HEK293 (cell line): ENCODE measurements at regions not wholly inside any gene's neighbourhood (a gene's known extent, or its start where the extent isn't known, plus 50 kb on each side); places are given as distances from the start of the nearest gene placed in this dataset.

Experiments
- TRIM28 ChIP-seq: IDR thresholded peaks from 2 replicates; pipeline ENCODE4 v1.6.1; 2011; ENCODE audit warnings: low read length, control low read depth, borderline replicate concordance
- ZBTB20 ChIP-seq: fragments of 450-650 bp; formaldehyde crosslinking; IDR thresholded peaks from 2 replicates; pipeline ENCODE4 v1.5.1; 2016; ENCODE audit warnings: missing biosample characterization, missing genetic modification characterization
- ZBTB8A ChIP-seq: fragments of 450-650 bp; formaldehyde crosslinking; IDR thresholded peaks from 2 replicates; pipeline ENCODE4 v1.5.1; 2016; ENCODE audit warnings: missing biosample characterization, missing genetic modification characterization
- ZEB2 ChIP-seq: fragments of 450-650 bp; formaldehyde crosslinking; IDR thresholded peaks from 2 replicates; pipeline ENCODE4 v1.5.1; 2016; ENCODE audit warnings: missing biosample characterization, missing genetic modification characterization
- ZIC2 ChIP-seq: fragments of 450-650 bp; formaldehyde crosslinking; IDR thresholded peaks from 2 replicates; pipeline ENCODE4 v1.5.1; 2016; ENCODE audit warnings: missing biosample characterization, missing genetic modification characterization
- ZNF555 ChIP-seq: fragments of 450-650 bp; formaldehyde crosslinking; conservative IDR thresholded peaks from 2 replicates; pipeline ENCODE4 v1.5.1; 2017; ENCODE audit warnings: missing biosample characterization, mild to moderate bottlenecking, missing genetic modification characterization, inconsistent platforms
- ZNF792 ChIP-seq: fragments of 450-650 bp; formaldehyde crosslinking; IDR thresholded peaks from 2 replicates; pipeline ENCODE4 v1.5.1; 2016; ENCODE audit warnings: missing biosample characterization, missing genetic modification characterization
- TF ChIP-seq, protein P1 (sequence below): fragments of 450-650 bp; formaldehyde crosslinking; IDR thresholded peaks from 2 replicates; pipeline ENCODE4 v1.5.1; 2016; ENCODE audit warnings: missing biosample characterization, missing genetic modification characterization
- TF ChIP-seq, protein P2 (sequence below): fragments of 450-650 bp; formaldehyde crosslinking; IDR thresholded peaks from 2 replicates; pipeline ENCODE4; 2016; ENCODE audit warnings: missing biosample characterization, missing genetic modification characterization

- TF ChIP-seq, protein P1, sequence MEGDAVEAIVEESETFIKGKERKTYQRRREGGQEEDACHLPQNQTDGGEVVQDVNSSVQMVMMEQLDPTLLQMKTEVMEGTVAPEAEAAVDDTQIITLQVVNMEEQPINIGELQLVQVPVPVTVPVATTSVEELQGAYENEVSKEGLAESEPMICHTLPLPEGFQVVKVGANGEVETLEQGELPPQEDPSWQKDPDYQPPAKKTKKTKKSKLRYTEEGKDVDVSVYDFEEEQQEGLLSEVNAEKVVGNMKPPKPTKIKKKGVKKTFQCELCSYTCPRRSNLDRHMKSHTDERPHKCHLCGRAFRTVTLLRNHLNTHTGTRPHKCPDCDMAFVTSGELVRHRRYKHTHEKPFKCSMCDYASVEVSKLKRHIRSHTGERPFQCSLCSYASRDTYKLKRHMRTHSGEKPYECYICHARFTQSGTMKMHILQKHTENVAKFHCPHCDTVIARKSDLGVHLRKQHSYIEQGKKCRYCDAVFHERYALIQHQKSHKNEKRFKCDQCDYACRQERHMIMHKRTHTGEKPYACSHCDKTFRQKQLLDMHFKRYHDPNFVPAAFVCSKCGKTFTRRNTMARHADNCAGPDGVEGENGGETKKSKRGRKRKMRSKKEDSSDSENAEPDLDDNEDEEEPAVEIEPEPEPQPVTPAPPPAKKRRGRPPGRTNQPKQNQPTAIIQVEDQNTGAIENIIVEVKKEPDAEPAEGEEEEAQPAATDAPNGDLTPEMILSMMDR (tag by site-specific recombination) = no peak
- TF ChIP-seq ZNF792 (tag by site-specific recombination) = no peak
- no peak for TF ChIP-seq ZBTB8A
- no peak for TF ChIP-seq ZEB2 (tag by site-specific recombination)
- no peak for TF ChIP-seq ZBTB20 (tag by site-specific recombination)
- no peak for TF ChIP-seq ZIC2 (tag by site-specific recombination)
- TF ChIP-seq, protein P2, sequence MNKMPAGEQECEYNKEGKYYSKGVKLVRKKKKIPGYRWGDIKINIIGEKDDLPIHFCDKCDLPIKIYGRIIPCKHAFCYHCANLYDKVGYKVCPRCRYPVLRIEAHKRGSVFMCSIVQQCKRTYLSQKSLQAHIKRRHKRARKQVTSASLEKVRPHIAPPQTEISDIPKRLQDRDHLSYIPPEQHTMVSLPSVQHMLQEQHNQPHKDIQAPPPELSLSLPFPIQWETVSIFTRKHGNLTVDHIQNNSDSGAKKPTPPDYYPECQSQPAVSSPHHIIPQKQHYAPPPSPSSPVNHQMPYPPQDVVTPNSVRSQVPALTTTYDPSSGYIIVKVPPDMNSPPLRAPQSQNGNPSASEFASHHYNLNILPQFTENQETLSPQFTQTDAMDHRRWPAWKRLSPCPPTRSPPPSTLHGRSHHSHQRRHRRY (tag by site-specific recombination) = no peak
- no peak for TF ChIP-seq TRIM28
- TF ChIP-seq ZNF555 (tag by site-specific recombination) = no peak
Observed at GRCh38 chr21:16058896-16059295, 329.1 kb downstream of the USP25 start.
